ENCODE measurements at regions not wholly inside any gene's neighbourhood (a gene's known extent, or its start where the extent isn't known, plus 50 kb on each side); places are given as distances from the start of the nearest gene placed in this dataset.
"Not testable (repeated sequence)": the region's sequence is repeated elsewhere in the genome, so short reads cannot be mapped to it uniquely, and the experiment has no call there.

DNA sequence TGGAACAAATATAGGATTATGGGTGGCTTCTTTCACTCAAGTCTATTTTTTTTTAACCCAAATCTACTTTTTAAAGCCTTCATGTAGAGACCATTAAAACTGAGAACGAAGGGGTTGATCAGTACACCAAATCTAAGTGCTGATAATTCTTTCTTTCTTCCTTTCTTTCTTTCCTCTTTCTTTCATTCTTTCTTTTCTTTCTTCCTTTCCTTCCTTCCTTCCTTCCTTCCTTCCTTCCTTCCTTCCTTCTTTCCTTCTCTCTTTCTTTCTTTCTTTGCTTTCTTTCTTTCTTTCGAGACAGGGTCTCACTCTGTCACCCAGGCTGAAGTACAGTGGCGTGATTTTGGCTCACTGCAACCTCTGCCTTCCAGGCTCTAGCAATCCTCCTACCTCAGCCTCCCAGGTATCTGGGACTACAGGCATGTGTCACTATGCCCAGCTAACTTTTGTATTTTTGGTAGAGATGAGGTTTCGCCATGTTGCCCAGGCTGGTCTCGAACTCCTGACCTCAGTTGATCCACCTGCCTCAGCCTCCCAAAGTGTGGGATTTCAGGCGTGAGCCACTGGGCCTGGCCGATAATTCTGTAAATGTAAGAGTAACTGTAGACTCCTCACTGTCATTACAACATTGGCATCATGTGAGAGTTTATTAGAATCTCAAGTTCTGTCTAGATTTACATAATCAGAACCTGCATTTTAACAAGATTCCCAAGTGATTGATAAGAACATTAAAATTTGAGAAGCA is 236.4 kb downstream of the TFEC start:
- TF ChIP-seq, protein P1, sequence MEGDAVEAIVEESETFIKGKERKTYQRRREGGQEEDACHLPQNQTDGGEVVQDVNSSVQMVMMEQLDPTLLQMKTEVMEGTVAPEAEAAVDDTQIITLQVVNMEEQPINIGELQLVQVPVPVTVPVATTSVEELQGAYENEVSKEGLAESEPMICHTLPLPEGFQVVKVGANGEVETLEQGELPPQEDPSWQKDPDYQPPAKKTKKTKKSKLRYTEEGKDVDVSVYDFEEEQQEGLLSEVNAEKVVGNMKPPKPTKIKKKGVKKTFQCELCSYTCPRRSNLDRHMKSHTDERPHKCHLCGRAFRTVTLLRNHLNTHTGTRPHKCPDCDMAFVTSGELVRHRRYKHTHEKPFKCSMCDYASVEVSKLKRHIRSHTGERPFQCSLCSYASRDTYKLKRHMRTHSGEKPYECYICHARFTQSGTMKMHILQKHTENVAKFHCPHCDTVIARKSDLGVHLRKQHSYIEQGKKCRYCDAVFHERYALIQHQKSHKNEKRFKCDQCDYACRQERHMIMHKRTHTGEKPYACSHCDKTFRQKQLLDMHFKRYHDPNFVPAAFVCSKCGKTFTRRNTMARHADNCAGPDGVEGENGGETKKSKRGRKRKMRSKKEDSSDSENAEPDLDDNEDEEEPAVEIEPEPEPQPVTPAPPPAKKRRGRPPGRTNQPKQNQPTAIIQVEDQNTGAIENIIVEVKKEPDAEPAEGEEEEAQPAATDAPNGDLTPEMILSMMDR (IDR thresholded peaks at IDR 0.05; ENCODE audit: insufficient read depth, low read length, poor library complexity, severe bottlenecking): no peak
- H3K27me3 ChIP-seq (ENCODE audit: control insufficient read depth, insufficient read depth, low read length): no peaks in the 10 kb centered on the region
- DNase-seq (ENCODE audit: low read depth): no peak
- H3K36me3 ChIP-seq (ENCODE audit: control insufficient read depth, insufficient read depth, low read length): no peaks in the 10 kb centered on the region
- no peak overlapping the region for H3K4me3 ChIP-seq (ENCODE audit: low read depth, low read length)

DNA sequence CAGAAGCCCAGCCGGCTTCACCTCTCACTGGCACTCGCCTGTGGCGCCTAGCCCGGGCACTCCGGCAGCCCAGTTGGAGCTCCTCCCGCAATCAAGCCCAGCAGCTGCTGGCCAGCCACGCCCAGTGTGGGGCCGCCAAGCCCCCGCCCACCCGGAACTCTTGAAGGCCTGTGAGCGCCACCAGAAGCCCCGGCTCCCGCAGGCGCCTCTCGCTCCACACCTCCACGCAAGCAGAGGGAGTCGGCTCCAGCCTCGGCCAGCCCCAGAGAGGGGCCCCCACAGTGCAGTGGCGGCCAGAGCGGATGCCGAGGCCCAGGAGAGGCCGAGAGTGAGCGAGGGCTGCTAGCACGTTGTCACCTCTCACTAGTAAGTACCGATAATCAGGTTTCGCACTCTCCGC is 240.7 kb downstream of the TFEC start:
- Histone ChIP-seq H3K4me3 (ENCODE audit: low read depth, low read length) (no peak overlapping the region), H3K27me3 (ENCODE audit: control insufficient read depth, insufficient read depth, low read length) (no peaks in the 10 kb centered on the region), H3K36me3 (ENCODE audit: control insufficient read depth, insufficient read depth, low read length) (no peaks in the 10 kb centered on the region)
- TF ChIP-seq, protein P1 (IDR thresholded peaks at IDR 0.05; ENCODE audit: insufficient read depth, low read length, poor library complexity, severe bottlenecking): no peak
- DNase-seq (ENCODE audit: low read depth): no peak

DNA sequence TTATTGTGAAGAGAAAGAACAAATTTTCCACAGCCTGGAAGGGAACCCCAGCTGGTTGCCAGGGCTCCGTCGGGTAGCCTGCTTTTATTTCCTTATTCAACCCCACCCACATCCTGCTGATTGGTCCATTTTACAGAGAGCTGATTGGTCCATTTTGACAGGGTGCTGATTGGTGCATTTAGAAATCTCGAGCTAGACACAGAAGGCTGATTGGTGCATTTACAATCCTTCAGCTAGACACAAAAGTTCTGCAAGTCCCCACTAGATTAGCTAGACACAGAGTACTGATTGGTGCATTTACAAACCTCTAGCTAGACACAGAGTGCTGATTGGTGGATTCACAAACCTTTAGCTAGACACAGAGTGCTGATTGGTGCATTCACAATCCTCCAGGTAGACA is 241.1 kb downstream of the TFEC start:
- not testable (repeated sequence) for H3K4me3 ChIP-seq (ENCODE audit: low read depth, low read length); H3K27me3 ChIP-seq (ENCODE audit: control insufficient read depth, insufficient read depth, low read length); H3K36me3 ChIP-seq (ENCODE audit: control insufficient read depth, insufficient read depth, low read length); DNase-seq (ENCODE audit: low read depth)

DNA sequence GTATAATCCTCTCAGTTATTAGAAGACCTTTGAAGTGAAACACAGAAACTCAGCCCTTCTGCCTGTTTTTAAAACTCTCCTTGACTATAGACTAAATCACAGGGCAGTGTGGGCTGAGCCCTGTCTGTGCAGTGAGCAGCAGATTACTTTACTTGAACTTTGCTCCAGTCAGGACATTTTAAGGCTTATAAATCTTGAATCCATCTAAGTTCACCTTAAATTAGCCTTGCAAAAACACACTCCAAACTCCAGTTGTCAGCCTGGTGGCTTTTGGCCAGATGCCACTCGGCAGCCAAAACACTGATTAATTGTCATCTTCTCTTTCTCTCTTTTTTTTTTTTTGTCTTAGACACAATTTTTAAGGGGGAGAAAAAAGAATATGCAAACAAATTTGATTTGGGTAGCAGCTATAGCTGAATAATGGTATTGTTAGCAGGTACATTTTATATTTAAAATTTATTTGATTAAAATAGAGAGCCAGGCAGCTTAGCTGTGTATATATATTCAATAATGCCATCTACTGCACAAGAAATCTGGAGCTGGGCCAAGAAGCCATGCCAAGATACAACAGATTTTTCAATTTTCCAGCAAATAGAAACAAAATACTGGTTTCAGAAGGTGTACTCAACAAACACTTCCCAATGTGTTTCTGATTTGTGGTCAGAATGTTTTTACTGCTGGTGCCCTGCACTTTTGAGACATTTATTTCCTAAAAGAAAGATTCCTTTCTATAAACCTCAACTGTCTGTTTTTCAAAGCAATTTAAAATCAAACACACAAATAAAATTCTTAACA is 247.7 kb downstream of the TFEC start:
- no peaks in the 10 kb centered on the region for H3K27me3 ChIP-seq (ENCODE audit: control insufficient read depth, insufficient read depth, low read length)
- H3K4me3 ChIP-seq (ENCODE audit: low read depth, low read length): no peak overlapping the region
- H3K36me3 ChIP-seq (ENCODE audit: control insufficient read depth, insufficient read depth, low read length): no peaks in the 10 kb centered on the region
- TF ChIP-seq, protein P1 (IDR thresholded peaks at IDR 0.05; ENCODE audit: insufficient read depth, low read length, poor library complexity, severe bottlenecking): no peak
- no peak for DNase-seq (ENCODE audit: low read depth)

DNA sequence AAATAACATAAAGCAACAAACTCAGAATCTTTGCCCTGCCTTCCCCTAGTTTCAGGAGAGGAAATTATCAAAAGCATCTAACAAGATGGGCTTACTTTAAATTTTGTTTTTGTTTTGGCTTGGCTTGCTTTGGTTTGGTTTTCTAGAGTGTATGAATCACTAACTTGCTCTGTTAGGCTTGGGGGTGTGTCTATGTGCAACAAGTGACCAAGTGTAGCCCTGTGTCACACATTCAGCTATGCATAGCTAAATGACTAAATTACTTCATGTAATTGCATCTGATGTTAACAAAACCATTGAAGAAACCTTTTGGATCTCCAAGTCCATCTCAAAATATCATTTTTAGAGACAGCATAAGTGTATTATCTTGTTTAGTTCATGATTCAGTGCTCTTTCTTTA is 251.0 kb downstream of the TFEC start:
- no peak for DNase-seq (ENCODE audit: low read depth)
- H3K4me3 ChIP-seq (ENCODE audit: low read depth, low read length): no peak overlapping the region
- no peaks in the 10 kb centered on the region for H3K36me3 ChIP-seq (ENCODE audit: control insufficient read depth, insufficient read depth, low read length)
- TF ChIP-seq, protein P1 (IDR thresholded peaks at IDR 0.05; ENCODE audit: insufficient read depth, low read length, poor library complexity, severe bottlenecking): no peak
- no peaks in the 10 kb centered on the region for H3K27me3 ChIP-seq (ENCODE audit: control insufficient read depth, insufficient read depth, low read length)

DNA sequence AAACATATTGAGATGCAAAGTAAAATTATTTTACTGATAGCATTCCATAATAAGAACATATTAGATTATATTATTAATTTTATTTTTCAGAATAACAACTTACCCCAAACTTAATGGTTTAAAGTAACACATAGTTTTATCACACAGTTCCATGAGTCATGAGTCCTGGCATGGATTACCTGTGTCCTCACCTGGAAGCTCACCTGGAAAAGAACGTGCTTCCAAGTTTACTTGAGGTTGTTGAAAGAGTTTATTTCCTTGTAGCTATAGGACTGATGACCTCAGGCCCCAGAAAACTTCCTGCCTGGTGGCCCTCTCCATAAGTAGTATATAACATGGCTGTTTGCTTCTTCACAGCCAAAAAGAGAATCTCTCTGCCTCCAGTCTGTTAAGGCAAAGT is 254.6 kb downstream of the TFEC start:
- TF ChIP-seq, protein P1 (IDR thresholded peaks at IDR 0.05; ENCODE audit: insufficient read depth, low read length, poor library complexity, severe bottlenecking): no peak
- no peaks in the 10 kb centered on the region for H3K27me3 ChIP-seq (ENCODE audit: control insufficient read depth, insufficient read depth, low read length)
- no peaks in the 10 kb centered on the region for H3K36me3 ChIP-seq (ENCODE audit: control insufficient read depth, insufficient read depth, low read length)
- no peak for DNase-seq (ENCODE audit: low read depth)
- H3K4me3 ChIP-seq (ENCODE audit: low read depth, low read length): no peak overlapping the region
